Endodermal cell (in vitro differentiated cells): ENCODE measurements at regions not wholly inside any gene's neighbourhood (a gene's known extent, or its start where the extent isn't known, plus 50 kb on each side); places are given as distances from the start of the nearest gene placed in this dataset.

Experiments used
- DNase-seq: peaks from one replicate; pipeline ENCODE4 v3.0.0-alpha.2; 2017
- H3K27ac ChIP-seq: 2 replicates; pipeline ENCODE4 v1.5.1; 2013; ENCODE audit warnings: mild to moderate bottlenecking, low read depth, low read length, moderate library complexity
- H3K27me3 ChIP-seq: 2 replicates; pipeline ENCODE4 v1.6.1; 2013; ENCODE audit warnings: mild to moderate bottlenecking, low read length, moderate library complexity; ENCODE audit not compliant: insufficient read depth, control insufficient read depth, poor library complexity, severe bottlenecking
- H3K36me3 ChIP-seq: 2 replicates; pipeline ENCODE4 v1.7.0; 2013; ENCODE audit warnings: mild to moderate bottlenecking, low read length, moderate library complexity; ENCODE audit not compliant: control insufficient read depth, insufficient read depth
- H3K4me1 ChIP-seq: one replicate; pipeline ENCODE4 v1.7.0; 2013; ENCODE audit warnings: low read length; ENCODE audit not compliant: control insufficient read depth, insufficient read depth
- H3K4me3 ChIP-seq: 2 replicates; pipeline ENCODE4 v1.5.1; 2013; ENCODE audit warnings: mild to moderate bottlenecking, low read length, moderate library complexity
- H3K9ac ChIP-seq: 2 replicates; pipeline ENCODE4 v1.6.1; 2013; ENCODE audit warnings: mild to moderate bottlenecking, low read length, moderate library complexity; ENCODE audit not compliant: poor library complexity, severe bottlenecking; ENCODE audit errors: extremely low read depth
- H3K9me3 ChIP-seq: 2 replicates; pipeline ENCODE4 v1.6.1; 2013; ENCODE audit warnings: mild to moderate bottlenecking, low read length, moderate library complexity; ENCODE audit not compliant: control insufficient read depth
- H3K27ac Mint-ChIP-seq: 2 replicates; pipeline ENCODE4 v1.8.0; 2020; ENCODE audit warnings: mixed read lengths
- H3K27me3 Mint-ChIP-seq: 2 replicates; pipeline ENCODE4 v1.8.0; 2021; ENCODE audit warnings: mild to moderate bottlenecking, mixed read lengths; ENCODE audit not compliant: insufficient read depth
- H3K36me3 Mint-ChIP-seq: 2 replicates; pipeline ENCODE4 v1.8.0; 2020; ENCODE audit warnings: low read depth, mixed read lengths
- H3K4me1 Mint-ChIP-seq: 2 replicates; pipeline ENCODE4 v1.8.0; 2020; ENCODE audit warnings: mixed read lengths
- H3K4me3 Mint-ChIP-seq: 2 replicates; pipeline ENCODE4 v1.8.0; 2020; ENCODE audit warnings: mild to moderate bottlenecking, moderate library complexity, mixed read lengths
- H3K9me3 Mint-ChIP-seq: 2 replicates; pipeline ENCODE4 v1.8.0; 2020; ENCODE audit warnings: mild to moderate bottlenecking, mixed read lengths
- WGBS, 2 experiments: methylation state at CpG; one replicate each; pipeline versions ENCODE4 v1.1.5 to v1.1.7; 2013; ENCODE audit warnings: missing lambda C conversion rate in 2 of 2, mixed read lengths in 1 of 2; ENCODE audit not compliant: insufficient coverage in 1 of 2, insufficient read length in 1 of 2; 5-methylcytosine and 5-hydroxymethylcytosine counted together
- TF ChIP-seq, protein P1 (sequence below): fragments of 200-600 bp; sonication (generic); conservative IDR thresholded peaks from 2 replicates; pipeline ENCODE4 v1.5.0; 2021; ENCODE audit warnings: antibody characterized with exemption, mild to moderate bottlenecking

DNA sequence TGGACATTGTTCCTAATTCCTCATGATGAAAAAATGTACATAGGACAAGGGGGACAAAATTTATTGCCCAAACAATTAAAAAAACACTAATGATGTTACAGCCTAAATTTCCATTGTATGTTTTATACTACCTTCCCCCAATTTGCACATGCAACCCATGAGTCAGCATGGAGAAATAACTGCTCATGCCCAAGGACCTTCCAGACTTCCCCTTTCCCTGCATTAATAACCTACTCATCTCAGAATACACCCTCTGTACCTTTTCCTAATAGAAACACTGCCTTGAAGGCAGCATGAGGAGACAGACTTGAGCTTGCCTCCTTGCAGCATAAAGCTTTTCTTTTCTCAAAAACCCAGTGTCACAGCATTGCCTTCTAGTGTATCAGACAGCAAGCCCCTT is 2402.8 kb downstream of the TP53TG3F start:
- Mint-ChIP-seq H3K27me3 (no peaks in the 10 kb centered on the region), H3K4me1 (no peaks in the 10 kb centered on the region), H3K36me3 (no peaks in the 10 kb centered on the region), H3K9me3 (peaks cover 75% of the 10 kb centered on the region), H3K27ac (no peak overlapping the region), H3K4me3 (no peak overlapping the region)
- no peak overlapping the region for H3K4me3 ChIP-seq
- TF ChIP-seq, protein P1, sequence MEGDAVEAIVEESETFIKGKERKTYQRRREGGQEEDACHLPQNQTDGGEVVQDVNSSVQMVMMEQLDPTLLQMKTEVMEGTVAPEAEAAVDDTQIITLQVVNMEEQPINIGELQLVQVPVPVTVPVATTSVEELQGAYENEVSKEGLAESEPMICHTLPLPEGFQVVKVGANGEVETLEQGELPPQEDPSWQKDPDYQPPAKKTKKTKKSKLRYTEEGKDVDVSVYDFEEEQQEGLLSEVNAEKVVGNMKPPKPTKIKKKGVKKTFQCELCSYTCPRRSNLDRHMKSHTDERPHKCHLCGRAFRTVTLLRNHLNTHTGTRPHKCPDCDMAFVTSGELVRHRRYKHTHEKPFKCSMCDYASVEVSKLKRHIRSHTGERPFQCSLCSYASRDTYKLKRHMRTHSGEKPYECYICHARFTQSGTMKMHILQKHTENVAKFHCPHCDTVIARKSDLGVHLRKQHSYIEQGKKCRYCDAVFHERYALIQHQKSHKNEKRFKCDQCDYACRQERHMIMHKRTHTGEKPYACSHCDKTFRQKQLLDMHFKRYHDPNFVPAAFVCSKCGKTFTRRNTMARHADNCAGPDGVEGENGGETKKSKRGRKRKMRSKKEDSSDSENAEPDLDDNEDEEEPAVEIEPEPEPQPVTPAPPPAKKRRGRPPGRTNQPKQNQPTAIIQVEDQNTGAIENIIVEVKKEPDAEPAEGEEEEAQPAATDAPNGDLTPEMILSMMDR = no peak
- H3K36me3 ChIP-seq = no peaks in the 10 kb centered on the region
- peaks cover 71% of the 10 kb centered on the region for H3K9me3 ChIP-seq
- DNase-seq = no peak
- H3K4me1 ChIP-seq = no peaks in the 10 kb centered on the region
- H3K27me3 ChIP-seq = no peaks in the 10 kb centered on the region
- H3K27ac ChIP-seq = no peak overlapping the region
- H3K9ac ChIP-seq = no peak overlapping the region

DNA sequence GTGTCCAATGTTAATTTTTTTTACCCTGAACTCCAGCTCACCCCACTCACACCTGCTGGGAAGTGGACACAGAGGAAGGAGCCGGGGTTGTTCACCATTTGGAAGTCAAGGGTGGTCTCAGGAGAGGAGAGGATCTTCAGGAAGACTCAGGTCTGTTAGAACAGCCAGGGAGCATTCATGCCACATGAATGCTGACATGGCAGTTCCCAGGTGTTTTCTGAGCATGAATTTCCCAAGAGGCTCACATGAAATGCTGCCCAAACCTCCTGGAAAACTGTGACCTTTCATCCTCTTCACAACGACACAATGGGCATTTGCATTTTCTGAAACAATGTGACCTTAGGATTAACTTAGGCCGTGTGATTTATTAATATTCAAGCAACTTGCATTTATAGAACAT is 2409.2 kb downstream of the TP53TG3F start:
- Histone ChIP-seq H3K9ac (no peak overlapping the region), H3K4me1 (no peaks in the 10 kb centered on the region), H3K36me3 (no peaks in the 10 kb centered on the region), H3K27ac (no peak overlapping the region), H3K9me3 (peaks cover 89% of the 10 kb centered on the region), H3K4me3 (no peak overlapping the region), H3K27me3 (no peaks in the 10 kb centered on the region)
- TF ChIP-seq, protein P1 = no peak
- 60 to 80% methylated on average over 1 to 3 of the region's 3 CpGs for WGBS, 2 experiments
- peaks cover 90% of the 10 kb centered on the region for H3K9me3 Mint-ChIP-seq
- DNase-seq = no peak
- no peaks in the 10 kb centered on the region for H3K4me1 Mint-ChIP-seq
- H3K4me3 Mint-ChIP-seq = no peak overlapping the region
- no peaks in the 10 kb centered on the region for H3K27me3 Mint-ChIP-seq
- H3K27ac Mint-ChIP-seq = no peak overlapping the region
- H3K36me3 Mint-ChIP-seq = no peaks in the 10 kb centered on the region

DNA sequence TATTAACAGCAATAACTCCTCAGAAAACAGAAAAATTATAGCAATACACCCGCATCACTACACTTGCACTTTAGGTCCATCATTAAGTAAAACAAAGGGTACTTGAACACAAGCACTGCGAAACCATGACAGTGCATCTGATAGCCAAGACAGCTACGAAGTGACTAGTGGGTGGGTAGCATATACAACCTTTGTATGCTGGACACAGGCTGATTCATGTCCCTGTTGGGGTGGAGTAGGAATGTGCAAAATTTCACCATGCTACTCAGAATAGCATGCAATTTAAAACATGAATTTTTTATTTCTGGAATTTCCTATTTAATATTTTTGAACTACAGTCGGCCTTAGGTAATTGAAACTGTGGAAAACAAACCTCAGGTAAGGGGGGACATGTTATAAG is 2414.1 kb downstream of the TP53TG3F start:
- H3K4me1 Mint-ChIP-seq = no peaks in the 10 kb centered on the region
- H3K9me3 Mint-ChIP-seq = peaks cover 88% of the 10 kb centered on the region

More for the DNA sequence above, 2414.1 kb downstream of the TP53TG3F start:
- H3K27ac ChIP-seq = no peak overlapping the region
- H3K36me3 ChIP-seq = no peaks in the 10 kb centered on the region
- Mint-ChIP-seq H3K36me3 (peaks cover 2% of the 10 kb centered on the region), H3K27me3 (no peaks in the 10 kb centered on the region), H3K4me3 (no peak overlapping the region), H3K27ac (no peak overlapping the region)
- no peaks in the 10 kb centered on the region for H3K4me1 ChIP-seq
- 83 to 100% methylated on average over 1 to 4 of the region's 4 CpGs for WGBS, 2 experiments
- H3K9me3 ChIP-seq = peaks cover 81% of the 10 kb centered on the region
- H3K27me3 ChIP-seq = no peaks in the 10 kb centered on the region
- H3K9ac ChIP-seq = no peak overlapping the region
- no peak for DNase-seq
- H3K4me3 ChIP-seq = no peak overlapping the region
- TF ChIP-seq, protein P1 = no peak
